Testis (tissue), 2 donors: ENCODE measurements at regions not wholly inside any gene's neighbourhood (a gene's known extent, or its start where the extent isn't known, plus 50 kb on each side); places are given as distances from the start of the nearest gene placed in this dataset.

ENCODE experiments used
- CTCF ChIP-seq, 3 experiments: fragments of 450-650 bp in 2 of 3; fragments of 200-600 bp in 1 of 3; sonication (generic) in 1 of 3; IDR thresholded peaks; one replicate each; pipeline ENCODE4 v1.5.1; 2016 to 2019; ENCODE audit warnings: antibody characterized with exemption in 3 of 3, mild to moderate bottlenecking in 2 of 3, moderate library complexity in 1 of 3
- POLR2A ChIP-seq: fragments of 450-650 bp; IDR thresholded peaks from one replicate; pipeline ENCODE4 v1.6.1; 2017; ENCODE audit warnings: antibody characterized with exemption, mild to moderate bottlenecking, moderate library complexity

GRCh38 chr3:18177271-18177670, 247.9 kb downstream of the SATB1 start:
- TF ChIP-seq CTCF (IDR thresholded peaks at IDR 0.05) = no peak
- no peak for TF ChIP-seq POLR2A
